ENCODE measurements at regions not wholly inside any gene's neighbourhood (a gene's known extent, or its start where the extent isn't known, plus 50 kb on each side); places are given as distances from the start of the nearest gene placed in this dataset.

DNA sequence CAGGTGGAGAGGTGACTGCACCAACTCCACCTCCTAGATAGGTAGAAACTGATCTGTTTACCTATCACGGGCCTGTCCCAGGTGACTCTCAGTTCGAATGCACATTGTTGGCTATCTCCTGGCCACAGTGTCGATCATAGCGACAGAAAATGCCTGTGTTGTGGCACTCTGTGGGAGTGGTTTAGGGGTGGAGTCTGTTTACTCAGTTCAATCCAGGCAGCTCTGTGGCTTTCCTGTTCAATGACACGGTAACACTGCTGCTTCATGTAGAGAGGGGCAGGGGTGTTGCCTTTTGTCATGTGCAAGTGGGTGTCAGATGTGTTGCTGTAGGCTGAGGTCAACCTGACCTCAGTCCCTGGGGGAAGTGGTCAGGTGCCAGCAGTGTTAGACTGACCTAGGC lies 1602.4 kb downstream of the TECRL start:
- ATAC-seq (ENCODE audit: low read depth): no peak
- POLR2A ChIA-PET: no interaction called here
- no peak for DNase-seq
- no peak overlapping the region for H3K4me3 Mint-ChIP-seq
- H3K9me3 Mint-ChIP-seq: peaks cover 5% of the 10 kb centered on the region
- no peaks in the 10 kb centered on the region for H3K4me1 Mint-ChIP-seq
- H3K27ac Mint-ChIP-seq: no peak overlapping the region
- H3K36me3 Mint-ChIP-seq: no peaks in the 10 kb centered on the region
- H3K27me3 Mint-ChIP-seq: no peaks in the 10 kb centered on the region

GRCh38 chr4:62804075-62804474 lies 1603.9 kb downstream of the ADGRL3 start:
- peaks cover 6% of the 10 kb centered on the region for H3K9me3 Mint-ChIP-seq
- POLR2A ChIA-PET: no interaction called here
- no peak overlapping the region for H3K4me3 Mint-ChIP-seq

DNA sequence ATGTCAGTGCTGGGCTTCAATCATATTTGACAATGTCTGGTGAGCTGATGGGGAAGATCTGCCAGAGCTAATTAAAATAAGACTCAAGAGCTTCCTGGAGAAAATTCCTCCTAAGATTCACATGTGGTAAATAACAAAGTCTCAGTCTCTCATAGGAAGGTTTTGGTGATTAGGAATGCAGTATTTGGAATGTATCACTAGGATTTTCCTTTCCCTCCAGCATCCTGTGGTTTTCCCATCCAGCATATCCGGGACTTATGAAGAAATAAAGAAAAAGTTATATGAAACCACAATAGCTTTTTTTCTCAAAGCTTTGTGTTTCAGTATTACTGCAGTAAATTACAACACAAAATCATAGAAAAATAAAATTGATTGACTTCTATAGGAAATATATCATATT lies 1597.1 kb downstream of the ADGRL3 start:
- Mint-ChIP-seq H3K4me1 (no peaks in the 10 kb centered on the region), H3K9me3 (peaks cover 4% of the 10 kb centered on the region), H3K27ac (no peak overlapping the region), H3K36me3 (no peaks in the 10 kb centered on the region), H3K27me3 (no peaks in the 10 kb centered on the region), H3K4me3 (no peak overlapping the region)
- DNase-seq (no peak), ATAC-seq (ENCODE audit: low read depth) (no peak)
- POLR2A ChIA-PET: no interaction called here

More at GRCh38 chr4:62804075-62804474, 1603.9 kb downstream of the ADGRL3 start:
- Mint-ChIP-seq H3K36me3 (no peaks in the 10 kb centered on the region), H3K4me1 (no peaks in the 10 kb centered on the region), H3K27me3 (no peaks in the 10 kb centered on the region), H3K27ac (no peak overlapping the region)
- ATAC-seq (ENCODE audit: low read depth) (no peak), DNase-seq (no peak)

- no peak overlapping the region for H3K4me3 Mint-ChIP-seq
- POLR2A ChIA-PET: no interaction called here
- peaks cover 1% of the 10 kb centered on the region for H3K9me3 Mint-ChIP-seq
- DNase-seq (no peak), ATAC-seq (ENCODE audit: low read depth) (no peak)
- no peaks in the 10 kb centered on the region for H3K27me3 Mint-ChIP-seq
- H3K27ac Mint-ChIP-seq: no peak overlapping the region
- no peaks in the 10 kb centered on the region for H3K4me1 Mint-ChIP-seq
- H3K36me3 Mint-ChIP-seq: no peaks in the 10 kb centered on the region
These were observed 1591.3 kb downstream of the ADGRL3 start for GRCh38 chr4:62791386-62791785.

- POLR2A ChIA-PET: no interaction called here
- no peak for DNase-seq
- H3K9me3 Mint-ChIP-seq: peaks cover 6% of the 10 kb centered on the region
- no peak overlapping the region for H3K27ac Mint-ChIP-seq
- H3K36me3 Mint-ChIP-seq: no peaks in the 10 kb centered on the region
- no peak for ATAC-seq (ENCODE audit: low read depth)
- H3K4me1 Mint-ChIP-seq: no peaks in the 10 kb centered on the region
- H3K27me3 Mint-ChIP-seq: no peaks in the 10 kb centered on the region
- no peak overlapping the region for H3K4me3 Mint-ChIP-seq
These were observed 1571.9 kb downstream of the ADGRL3 start for GRCh38 chr4:62771983-62772557.

DNA sequence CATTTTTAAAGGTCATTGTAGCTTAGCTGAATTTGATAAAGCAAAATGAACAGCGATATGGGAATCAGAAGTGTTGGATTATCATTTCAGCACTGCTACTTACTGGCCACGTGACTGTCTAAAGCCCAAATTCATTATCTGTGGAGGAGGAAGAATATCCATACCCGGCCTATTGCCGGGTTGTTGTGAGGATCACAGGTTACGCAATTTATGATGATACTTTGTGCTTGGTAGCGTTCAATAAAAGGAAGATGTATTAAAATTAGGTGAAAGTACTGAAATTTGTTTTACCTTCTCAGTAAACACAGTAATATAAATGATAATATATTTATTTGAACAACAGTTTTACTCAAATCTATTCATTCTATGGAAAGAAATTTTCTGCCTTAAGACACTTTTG lies 1540.2 kb downstream of the ADGRL3 start:
- DNase-seq: no peak
- H3K27me3 Mint-ChIP-seq: no peaks in the 10 kb centered on the region
- no peaks in the 10 kb centered on the region for H3K36me3 Mint-ChIP-seq
- H3K4me3 Mint-ChIP-seq: no peak overlapping the region
- H3K27ac Mint-ChIP-seq: no peak overlapping the region
- POLR2A ChIA-PET: no interaction called here
- H3K4me1 Mint-ChIP-seq: no peaks in the 10 kb centered on the region
- ATAC-seq (ENCODE audit: low read depth): no peak
- peaks cover 7% of the 10 kb centered on the region for H3K9me3 Mint-ChIP-seq

DNA sequence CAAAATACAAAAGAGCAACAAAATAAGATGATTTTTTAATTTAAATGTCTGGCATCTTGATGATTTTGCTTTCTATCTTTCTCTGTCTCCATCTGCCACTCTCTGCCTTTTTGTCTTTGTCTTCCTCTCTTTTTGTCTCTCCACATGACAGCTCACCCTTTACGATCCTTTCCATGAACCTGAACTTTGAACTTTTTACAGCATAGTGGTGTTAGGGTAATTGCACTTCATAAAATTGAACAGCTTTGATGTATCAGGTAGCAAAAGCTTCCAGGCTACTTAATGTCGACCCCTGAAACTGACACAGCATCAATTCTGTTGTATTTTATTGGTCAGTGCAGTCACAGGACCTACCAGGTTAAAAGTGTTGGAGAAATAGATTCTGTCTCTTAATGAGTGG lies 1517.0 kb downstream of the ADGRL3 start:
- no peak overlapping the region for H3K27ac Mint-ChIP-seq
- H3K27me3 Mint-ChIP-seq: no peaks in the 10 kb centered on the region
- H3K4me1 Mint-ChIP-seq: no peaks in the 10 kb centered on the region
- DNase-seq (no peak), ATAC-seq (ENCODE audit: low read depth) (no peak)
- POLR2A ChIA-PET: no interaction called here
- H3K4me3 Mint-ChIP-seq: no peak overlapping the region
- H3K36me3 Mint-ChIP-seq: no peaks in the 10 kb centered on the region
- H3K9me3 Mint-ChIP-seq: no peaks in the 10 kb centered on the region

- peaks cover 5% of the 10 kb centered on the region for H3K9me3 Mint-ChIP-seq
- no peaks in the 10 kb centered on the region for H3K4me1 Mint-ChIP-seq
- no peak for ATAC-seq (ENCODE audit: low read depth)
- no peak overlapping the region for H3K27ac Mint-ChIP-seq
- no peak for DNase-seq
- no peaks in the 10 kb centered on the region for H3K36me3 Mint-ChIP-seq
- no peaks in the 10 kb centered on the region for H3K27me3 Mint-ChIP-seq
- no peak overlapping the region for H3K4me3 Mint-ChIP-seq
- POLR2A ChIA-PET: no interaction called here
These were observed 1511.4 kb downstream of the ADGRL3 start for GRCh38 chr4:62711575-62711974.

DNA sequence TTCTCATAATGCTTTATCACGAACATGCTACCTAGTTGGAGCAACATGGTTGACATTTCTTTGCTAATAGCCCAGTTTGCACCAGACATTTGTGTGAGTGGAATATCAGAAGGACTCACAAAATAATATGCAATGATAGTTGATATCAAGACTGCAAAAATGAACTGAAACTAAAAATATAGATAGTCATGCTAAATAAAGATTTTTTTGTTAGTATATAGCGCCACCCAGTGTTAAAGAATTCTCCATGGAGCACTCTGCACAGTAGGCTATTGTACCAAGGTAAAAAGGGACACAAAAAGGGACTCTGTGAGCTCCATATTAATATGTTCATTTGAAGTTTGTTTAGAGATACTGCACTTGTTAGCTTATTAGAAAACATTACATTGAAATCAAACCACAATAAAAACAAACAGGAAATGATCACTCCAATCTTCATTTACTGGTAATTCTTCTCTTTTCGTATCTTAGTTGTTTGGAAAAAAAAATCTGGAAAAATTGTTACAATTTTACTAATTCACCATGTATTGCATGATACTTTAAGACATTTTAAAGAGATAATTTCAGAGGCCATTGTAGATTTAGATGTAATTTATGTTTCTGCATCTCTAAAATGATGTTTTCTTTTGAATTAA lies 1509.6 kb downstream of the ADGRL3 start:
- Mint-ChIP-seq H3K36me3 (no peaks in the 10 kb centered on the region), H3K27me3 (no peaks in the 10 kb centered on the region), H3K4me3 (no peak overlapping the region), H3K27ac (no peak overlapping the region), H3K9me3 (peaks cover 5% of the 10 kb centered on the region), H3K4me1 (no peaks in the 10 kb centered on the region)
- DNase-seq (no peak), ATAC-seq (ENCODE audit: low read depth) (no peak)
- POLR2A ChIA-PET: no interaction called here

- no peaks in the 10 kb centered on the region for H3K27me3 Mint-ChIP-seq
- no peak overlapping the region for H3K27ac Mint-ChIP-seq
- no peak overlapping the region for H3K4me3 Mint-ChIP-seq
- ATAC-seq (ENCODE audit: low read depth): no peak
- H3K9me3 Mint-ChIP-seq: peaks cover 5% of the 10 kb centered on the region
- no peaks in the 10 kb centered on the region for H3K36me3 Mint-ChIP-seq
- no peak for DNase-seq
- H3K4me1 Mint-ChIP-seq: no peaks in the 10 kb centered on the region
- POLR2A ChIA-PET: no interaction called here
These were observed 1506.3 kb downstream of the ADGRL3 start for GRCh38 chr4:62706423-62706822.

DNA sequence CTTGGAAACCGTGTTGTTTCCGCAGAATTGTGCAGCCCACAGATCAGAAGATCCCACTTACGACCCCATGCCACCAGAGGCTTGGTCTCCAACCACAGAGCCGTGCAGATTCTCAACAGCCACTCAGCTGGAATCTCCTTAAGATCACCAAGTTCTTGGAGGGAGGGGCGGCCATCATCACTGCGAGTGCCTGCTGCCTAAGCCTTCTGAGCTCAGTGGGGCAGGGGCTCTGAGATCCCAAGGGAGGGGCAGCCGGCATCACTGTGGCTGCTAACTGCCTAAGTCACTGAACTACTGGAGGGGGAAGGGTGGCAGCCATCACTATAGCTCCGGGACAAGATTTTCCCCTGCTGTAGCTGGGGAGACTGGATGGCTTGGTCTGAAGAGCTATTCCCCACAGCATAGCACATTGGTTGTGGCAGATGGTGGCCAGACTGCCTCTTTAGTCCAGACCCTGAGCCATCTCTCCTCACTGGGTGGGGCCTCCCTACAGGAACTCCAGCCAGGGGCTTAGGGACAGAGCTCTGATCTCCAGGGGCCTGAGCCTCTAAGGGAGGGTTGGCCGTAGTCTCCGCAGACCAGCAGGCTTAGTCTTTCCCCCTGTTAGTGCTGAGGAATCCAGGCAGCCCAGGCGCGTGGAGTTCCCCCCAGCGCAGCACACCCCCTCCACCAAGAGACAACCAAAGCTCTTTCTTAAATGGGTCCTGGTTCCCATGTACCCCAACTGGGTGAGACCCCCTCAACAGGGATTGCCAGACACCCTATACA lies 1483.9 kb downstream of the ADGRL3 start:
- Mint-ChIP-seq H3K9me3 (peaks cover 1% of the 10 kb centered on the region), H3K4me1 (no peaks in the 10 kb centered on the region), H3K27me3 (no peaks in the 10 kb centered on the region), H3K4me3 (no peak overlapping the region), H3K36me3 (no peaks in the 10 kb centered on the region), H3K27ac (no peak overlapping the region)
- POLR2A ChIA-PET: no interaction called here
- no peak for DNase-seq
- ATAC-seq (ENCODE audit: low read depth): no peak

DNA sequence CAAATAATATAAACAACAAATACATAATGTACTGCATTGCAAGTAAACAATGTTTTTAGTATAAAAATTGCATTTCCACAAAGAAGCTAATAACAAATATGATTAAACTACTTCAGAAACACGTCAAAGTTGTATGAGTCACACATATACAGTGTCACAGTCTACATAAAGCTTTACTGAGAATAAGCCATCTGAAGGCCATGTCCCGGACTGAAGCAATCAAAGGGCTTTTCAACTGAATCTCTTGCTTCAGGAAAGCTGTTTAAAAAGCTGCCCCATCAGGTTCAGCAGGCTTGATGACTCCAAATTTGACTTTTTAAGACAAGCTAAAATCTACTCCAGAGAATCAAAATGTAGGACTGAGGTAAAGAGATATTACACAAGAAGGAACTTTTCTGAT lies 1476.8 kb downstream of the ADGRL3 start:
- ATAC-seq (ENCODE audit: low read depth): no peak
- Mint-ChIP-seq H3K4me1 (no peaks in the 10 kb centered on the region), H3K4me3 (no peak overlapping the region), H3K27ac (no peak overlapping the region), H3K36me3 (no peaks in the 10 kb centered on the region), H3K9me3 (peaks cover 3% of the 10 kb centered on the region), H3K27me3 (no peaks in the 10 kb centered on the region)
- POLR2A ChIA-PET: no interaction called here
- no peak for DNase-seq

- POLR2A ChIA-PET: no interaction called here
- no peak overlapping the region for H3K27ac Mint-ChIP-seq
- H3K9me3 Mint-ChIP-seq: no peaks in the 10 kb centered on the region
- no peaks in the 10 kb centered on the region for H3K4me1 Mint-ChIP-seq
- H3K27me3 Mint-ChIP-seq: no peaks in the 10 kb centered on the region
- H3K36me3 Mint-ChIP-seq: no peaks in the 10 kb centered on the region
- DNase-seq (no peak), ATAC-seq (ENCODE audit: low read depth) (no peak)
- no peak overlapping the region for H3K4me3 Mint-ChIP-seq
These were observed 1470.4 kb downstream of the ADGRL3 start for GRCh38 chr4:62670514-62670913.

GRCh38 chr4:62661821-62662220 lies 1461.7 kb downstream of the ADGRL3 start:
- Mint-ChIP-seq H3K4me1 (no peaks in the 10 kb centered on the region), H3K4me3 (no peak overlapping the region)
- DNase-seq: no peak

More at GRCh38 chr4:62661821-62662220, 1461.7 kb downstream of the ADGRL3 start:
- H3K9me3 Mint-ChIP-seq: no peaks in the 10 kb centered on the region
- H3K27ac Mint-ChIP-seq: no peak overlapping the region
- POLR2A ChIA-PET: no interaction called here
- no peaks in the 10 kb centered on the region for H3K36me3 Mint-ChIP-seq
- no peaks in the 10 kb centered on the region for H3K27me3 Mint-ChIP-seq
- no peak for ATAC-seq (ENCODE audit: low read depth)

All from activated naive CD8-positive, alpha-beta T cell treated with anti-CD3 and anti-CD28 coated beads, Interleukin-2, amount 10 ng/mL, durations not matched to agents 7 days and 5 days (primary cell).